ENCODE measurements at regions not wholly inside any gene's neighbourhood (a gene's known extent, or its start where the extent isn't known, plus 50 kb on each side); places are given as distances from the start of the nearest gene placed in this dataset.

- TF ChIP-seq POLR2A (IDR thresholded peaks at IDR 0.05) (no peak), CTCF (IDR thresholded peaks at IDR 0.05) (no peak)
Measured at GRCh38 chr18:28406533-28406932, 229.6 kb upstream of the CDH2 start.

Data from body of pancreas (tissue), 4 donors.